CD4-positive, alpha-beta T cell (primary cell): ENCODE measurements at regions not wholly inside any gene's neighbourhood (a gene's known extent, or its start where the extent isn't known, plus 50 kb on each side); places are given as distances from the start of the nearest gene placed in this dataset.

Experiments
- ATAC-seq: fragments of 200-7000 bp; cut with Tn5 transposase; one replicate; pipeline ENCODE4 v1.10.0; 2022; ENCODE audit warnings: mild to moderate bottlenecking; ENCODE audit not compliant: poor library complexity
- CTCF ChIA-PET: fragments of 350-600 bp; sonication (Branson Sonifier 250); formaldehyde crosslinking; loops from one replicate; lab custom pipeline; 2021; ENCODE audit warnings: antibody characterized with exemption, inconsistent platforms; lab: Charles Lee
- POLR2A ChIA-PET: fragments of 350-600 bp; sonication (Branson Sonifier 250); formaldehyde crosslinking; loops from one replicate; lab custom pipeline; 2021; ENCODE audit warnings: antibody characterized with exemption, inconsistent platforms; lab: Charles Lee
- DNase-seq, 14 experiments: peaks; one replicate each; pipeline ENCODE4 v3.0.0-alpha.2; 2013 to 2020; ENCODE audit warnings: mixed read lengths in 2 of 14
- H3K27ac ChIP-seq, 2 donors: one replicate each; pipeline versions ENCODE4 v1.5.1 to v1.7.0; 2013; ENCODE audit warnings: low read length in 2 of 2, low read depth in 1 of 2, mild to moderate bottlenecking in 1 of 2
- H3K27me3 ChIP-seq, 2 experiments: 1 replicate in 1 of 2; 2 replicates in 1 of 2; pipeline versions ENCODE4 v1.6.1 to v1.7.0; 2013; ENCODE audit warnings: low read length in 2 of 2, control low read depth in 1 of 2, mild to moderate bottlenecking in 1 of 2, moderate library complexity in 1 of 2; ENCODE audit not compliant: insufficient read depth in 2 of 2, control insufficient read depth in 1 of 2
- H3K36me3 ChIP-seq: one replicate; pipeline ENCODE4 v1.6.1; 2013; ENCODE audit warnings: low read length, control low read depth; ENCODE audit not compliant: insufficient read depth
- H3K4me1 ChIP-seq: one replicate; pipeline ENCODE4 v1.6.1; 2013; ENCODE audit warnings: low read length, control low read depth; ENCODE audit not compliant: insufficient read depth
- H3K4me3 ChIP-seq: one replicate; pipeline ENCODE4 v1.5.1; 2013; ENCODE audit warnings: mild to moderate bottlenecking, low read length, moderate library complexity
- H3K9me3 ChIP-seq, 2 experiments: 1 replicate in 1 of 2; 2 replicates in 1 of 2; pipeline versions ENCODE4 v1.6.1 to v1.7.0; 2013; ENCODE audit warnings: low read length in 2 of 2, mild to moderate bottlenecking in 2 of 2, control low read depth in 1 of 2, moderate library complexity in 1 of 2; ENCODE audit not compliant: control insufficient read depth in 1 of 2, insufficient read depth in 1 of 2
- H3K27ac Mint-ChIP-seq: one replicate; pipeline ENCODE4 v1.8.0; 2020; ENCODE audit warnings: mixed read lengths
- H3K27me3 Mint-ChIP-seq: one replicate; pipeline ENCODE4 v1.8.0; 2021; ENCODE audit warnings: mixed read lengths
- H3K36me3 Mint-ChIP-seq: one replicate; pipeline ENCODE4 v1.8.0; 2021; ENCODE audit warnings: low read depth, mixed read lengths
- H3K4me1 Mint-ChIP-seq: one replicate; pipeline ENCODE4 v1.8.0; 2021; ENCODE audit warnings: low read depth, mixed read lengths
- H3K4me3 Mint-ChIP-seq: one replicate; pipeline ENCODE4 v1.8.0; 2020; ENCODE audit warnings: mild to moderate bottlenecking, mixed read lengths
- H3K9me3 Mint-ChIP-seq: one replicate; pipeline ENCODE4 v1.8.0; 2020; ENCODE audit warnings: mixed read lengths
- intact Hi-C, 2 experiments: fragments of 100-400 bp; cut with DNase I in 1 of 2; cut with micrococcal nuclease in 1 of 2; formaldehyde crosslinking; loops; one replicate each; pipeline versions ENCODE4 v1.15.1 to v1.9.0; 2023 to 2025; cut with DNase I, micrococcal nuclease
- TF ChIP-seq, protein P1 (sequence below): fragments of 200-600 bp; IDR thresholded peaks from one replicate; pipeline ENCODE4 v1.8.0; 2022; ENCODE audit warnings: antibody characterized with exemption, mild to moderate bottlenecking

DNA sequence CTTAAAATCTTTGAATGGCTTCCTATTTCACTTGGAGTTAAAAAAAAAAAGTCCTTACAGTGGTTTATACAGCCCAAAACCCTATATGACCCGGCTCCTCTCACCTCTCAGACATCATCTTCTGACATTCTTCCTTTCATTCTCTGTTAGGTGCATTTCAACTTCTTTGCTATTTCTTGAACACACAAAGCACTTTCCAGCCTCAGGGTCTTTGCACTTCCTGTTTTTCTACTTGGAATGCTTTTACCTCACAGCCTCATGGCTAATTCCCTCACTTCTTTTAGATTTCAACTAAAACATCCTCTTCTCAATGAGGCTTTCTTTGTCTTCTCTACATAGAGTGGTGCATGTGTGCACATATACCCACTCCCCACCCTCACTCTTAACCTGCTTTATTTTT lies 91.0 kb upstream of the MB21D2 start:
- no peaks in the 10 kb centered on the region for H3K27me3 ChIP-seq
- intact Hi-C loops, result no loop called here
- ATAC-seq (no peak), DNase-seq (no peak)
- Mint-ChIP-seq H3K27me3 (no peaks in the 10 kb centered on the region), H3K27ac (no peak overlapping the region), H3K4me1 (no peaks in the 10 kb centered on the region), H3K9me3 (peaks cover 10% of the 10 kb centered on the region), H3K36me3 (no peaks in the 10 kb centered on the region), H3K4me3 (no peak overlapping the region)
- H3K4me1 ChIP-seq, result no peaks in the 10 kb centered on the region
- POLR2A ChIA-PET, result no interaction called here
- CTCF ChIA-PET, result no interaction called here
- H3K9me3 ChIP-seq, result peaks cover 0 to 10% of the 10 kb centered on the region in 2 experiments
- H3K4me3 ChIP-seq, result no peak overlapping the region
- TF ChIP-seq, protein P1, sequence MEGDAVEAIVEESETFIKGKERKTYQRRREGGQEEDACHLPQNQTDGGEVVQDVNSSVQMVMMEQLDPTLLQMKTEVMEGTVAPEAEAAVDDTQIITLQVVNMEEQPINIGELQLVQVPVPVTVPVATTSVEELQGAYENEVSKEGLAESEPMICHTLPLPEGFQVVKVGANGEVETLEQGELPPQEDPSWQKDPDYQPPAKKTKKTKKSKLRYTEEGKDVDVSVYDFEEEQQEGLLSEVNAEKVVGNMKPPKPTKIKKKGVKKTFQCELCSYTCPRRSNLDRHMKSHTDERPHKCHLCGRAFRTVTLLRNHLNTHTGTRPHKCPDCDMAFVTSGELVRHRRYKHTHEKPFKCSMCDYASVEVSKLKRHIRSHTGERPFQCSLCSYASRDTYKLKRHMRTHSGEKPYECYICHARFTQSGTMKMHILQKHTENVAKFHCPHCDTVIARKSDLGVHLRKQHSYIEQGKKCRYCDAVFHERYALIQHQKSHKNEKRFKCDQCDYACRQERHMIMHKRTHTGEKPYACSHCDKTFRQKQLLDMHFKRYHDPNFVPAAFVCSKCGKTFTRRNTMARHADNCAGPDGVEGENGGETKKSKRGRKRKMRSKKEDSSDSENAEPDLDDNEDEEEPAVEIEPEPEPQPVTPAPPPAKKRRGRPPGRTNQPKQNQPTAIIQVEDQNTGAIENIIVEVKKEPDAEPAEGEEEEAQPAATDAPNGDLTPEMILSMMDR, result no peak
- H3K27ac ChIP-seq, result no peak overlapping the region
- no peaks in the 10 kb centered on the region for H3K36me3 ChIP-seq

DNA sequence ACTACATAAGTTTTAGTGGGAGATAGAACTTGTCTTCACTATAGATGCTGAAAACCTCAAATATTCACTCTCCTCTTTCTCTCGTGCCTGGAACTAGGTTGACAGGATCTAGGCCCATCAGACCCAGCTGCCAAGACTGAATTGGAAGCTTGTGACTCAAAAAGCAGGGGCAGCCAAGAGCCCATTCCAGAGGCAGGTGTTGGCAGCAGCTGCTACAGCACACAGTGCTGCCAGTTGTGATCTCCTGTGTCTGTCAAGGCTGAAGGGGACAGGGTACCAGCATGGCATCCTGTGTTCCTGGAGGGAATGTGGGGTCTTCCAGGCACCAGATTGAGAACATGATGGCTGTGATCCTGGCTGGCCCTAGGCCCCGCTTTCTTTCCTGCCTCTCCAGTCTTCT lies 92.5 kb upstream of the MB21D2 start:
- ChIA-PET POLR2A (no interaction called here), CTCF (no interaction called here)
- intact Hi-C loops, result no loop called here
- Mint-ChIP-seq H3K27ac (no peak overlapping the region), H3K27me3 (peaks cover under 1% of the 10 kb centered on the region), H3K4me3 (no peak overlapping the region), H3K4me1 (no peaks in the 10 kb centered on the region), H3K9me3 (peaks cover 13% of the 10 kb centered on the region), H3K36me3 (no peaks in the 10 kb centered on the region)
- TF ChIP-seq, protein P1, result no peak
- no peaks in the 10 kb centered on the region for H3K36me3 ChIP-seq
- H3K9me3 ChIP-seq, result peaks cover 0 to 10% of the 10 kb centered on the region in 2 experiments
- no peak for DNase-seq
- H3K4me1 ChIP-seq, result no peaks in the 10 kb centered on the region
- H3K4me3 ChIP-seq, result no peak overlapping the region
- no peaks in the 10 kb centered on the region for H3K27me3 ChIP-seq
- ATAC-seq, result no peak
- H3K27ac ChIP-seq, result no peak overlapping the region

DNA sequence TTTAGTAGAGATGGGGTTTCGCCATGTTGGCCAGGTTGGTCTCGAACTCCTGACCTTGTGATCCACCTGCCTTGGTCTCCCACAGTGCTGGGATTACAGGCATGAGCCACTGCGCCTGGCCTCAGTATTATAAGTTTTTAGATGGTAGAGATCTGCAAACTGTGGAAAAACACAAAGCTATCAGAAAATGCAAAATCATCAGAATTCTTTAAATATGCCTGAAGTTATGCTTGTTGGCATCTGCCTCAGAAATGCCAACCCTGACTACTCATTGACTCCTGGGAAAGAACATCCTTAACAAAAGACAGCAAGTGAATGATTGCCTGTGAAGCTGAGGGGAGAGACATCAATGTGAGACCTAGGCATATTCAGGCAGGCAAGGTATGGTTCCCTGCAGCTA lies 94.3 kb upstream of the MB21D2 start:
- Mint-ChIP-seq H3K4me3 (no peak overlapping the region), H3K36me3 (no peaks in the 10 kb centered on the region), H3K27me3 (peaks cover 8% of the 10 kb centered on the region), H3K27ac (no peak overlapping the region), H3K9me3 (peaks cover 11% of the 10 kb centered on the region), H3K4me1 (no peaks in the 10 kb centered on the region)
- DNase-seq (no peak), ATAC-seq (no peak)
- Histone ChIP-seq H3K27me3 (peaks cover 3% of the 10 kb centered on the region in 2 experiments), H3K36me3 (no peaks in the 10 kb centered on the region), H3K9me3 (peaks cover 0 to 10% of the 10 kb centered on the region in 2 experiments), H3K4me3 (no peak overlapping the region), H3K27ac (no peak overlapping the region), H3K4me1 (no peaks in the 10 kb centered on the region)
- intact Hi-C loops, result no loop called here
- ChIA-PET POLR2A (no interaction called here), CTCF (no interaction called here)
- TF ChIP-seq, protein P1, result no peak
